Caco-2 (cell line): ENCODE measurements at regions not wholly inside any gene's neighbourhood (a gene's known extent, or its start where the extent isn't known, plus 50 kb on each side); places are given as distances from the start of the nearest gene placed in this dataset.

ENCODE experiments used
- BruUV-seq: library from RNA; stranded (reverse); fragments of 400-500 nt; replicated peaks from 2 replicates; lab custom pipeline; 2021; lab: Mats Ljungman, UMichigan
- CTCF ChIA-PET: fragments of 300-600 bp; sonication (Branson Sonifier 250); formaldehyde crosslinking; loops from one replicate; lab custom pipeline; 2022; ENCODE audit warnings: antibody characterized with exemption; lab: Charles Lee
- POLR2A ChIA-PET: fragments of 300-600 bp; sonication (Branson Sonifier 250); formaldehyde crosslinking; loops from one replicate; lab custom pipeline; 2022; ENCODE audit warnings: antibody characterized with exemption; lab: Charles Lee
- DNase-seq, 2 experiments: peaks; one replicate each; pipeline versions ENCODE4 v3.0.0 to v3.0.0-alpha.2; 2020 to 2022
- H3K27me3 ChIP-seq: replicated peaks from 2 replicates; pipeline ENCODE4 v1.6.0; 2011; ENCODE audit warnings: low read length; ENCODE audit not compliant: control insufficient read depth, insufficient read depth
- H3K36me3 ChIP-seq: 2 replicates; pipeline ENCODE4 v1.5.1; 2011; ENCODE audit warnings: low read length; ENCODE audit not compliant: control insufficient read depth, insufficient read depth
- H3K4me1 ChIP-seq: fragments of 250-450 bp; sonication (Bioruptor Pico); 2 replicates; pipeline ENCODE4 v1.5.1; 2020; ENCODE audit warnings: mild to moderate bottlenecking
- H3K4me3 ChIP-seq: 2 replicates; pipeline ENCODE4 v1.5.1; 2011; ENCODE audit warnings: low read depth, mild to moderate bottlenecking, control low read depth, low read length
- H3K9me3 ChIP-seq: fragments of 250-450 bp; sonication (Bioruptor Pico); 2 replicates; pipeline ENCODE4 v1.5.1; 2020; ENCODE audit warnings: mild to moderate bottlenecking, moderate library complexity
- H3K27ac Mint-ChIP-seq: one replicate; pipeline ENCODE4 v1.8.0; 2022; ENCODE audit warnings: mixed read lengths; ENCODE audit not compliant: unreplicated experiment
- H3K27me3 Mint-ChIP-seq: one replicate; pipeline ENCODE4 v1.8.0; 2022; ENCODE audit warnings: mixed read lengths; ENCODE audit not compliant: insufficient read depth, unreplicated experiment
- H3K36me3 Mint-ChIP-seq: one replicate; pipeline ENCODE4 v1.8.0; 2022; ENCODE audit warnings: mild to moderate bottlenecking, mixed read lengths; ENCODE audit not compliant: insufficient read depth, unreplicated experiment
- H3K4me1 Mint-ChIP-seq: one replicate; pipeline ENCODE4 v1.8.0; 2022; ENCODE audit warnings: low read depth, mixed read lengths; ENCODE audit not compliant: unreplicated experiment
- H3K4me3 Mint-ChIP-seq: one replicate; pipeline ENCODE4 v1.8.0; 2022; ENCODE audit warnings: mild to moderate bottlenecking, moderate library complexity, mixed read lengths; ENCODE audit not compliant: unreplicated experiment
- H3K9me3 Mint-ChIP-seq: one replicate; pipeline ENCODE4 v1.8.0; 2022; ENCODE audit warnings: mixed read lengths; ENCODE audit not compliant: unreplicated experiment
- CTCF ChIP-seq, 2 experiments: fragments of 200-600 bp in 1 of 2; IDR thresholded peaks; 1 replicate in 1 of 2; 2 replicates in 1 of 2; pipeline versions ENCODE4 v1.5.1 to v1.8.0; 2011 to 2022; ENCODE audit warnings: antibody characterized with exemption in 1 of 2, control low read depth in 1 of 2, inconsistent platforms in 1 of 2, low read depth in 1 of 2, low read length in 1 of 2, mild to moderate bottlenecking in 1 of 2, moderate library complexity in 1 of 2; ENCODE audit not compliant: insufficient read depth in 1 of 2, severe bottlenecking in 1 of 2, unreplicated experiment in 1 of 2
- intact Hi-C: fragments of 100-400 bp; cut with micrococcal nuclease; formaldehyde crosslinking; loops from one replicate; pipeline ENCODE4 v1.10.0; 2022; ENCODE audit not compliant: unreplicated experiment

GRCh38 chrX:42127563-42127962 lies 204.2 kb upstream of the CASK start:
- ChIA-PET POLR2A (no interaction called here), CTCF (no interaction called here)
- H3K4me3 ChIP-seq, result no peak overlapping the region
- TF ChIP-seq CTCF (IDR thresholded peaks at IDR 0.05; ENCODE audit: insufficient read depth in 1 of 2, low read depth in 1 of 2, low read length in 1 of 2, severe bottlenecking in 1 of 2, unreplicated experiment in 1 of 2), result no peak
- no peak for DNase-seq
- Mint-ChIP-seq H3K4me3 (no peak overlapping the region), H3K4me1 (no peaks in the 10 kb centered on the region), H3K9me3 (no peaks in the 10 kb centered on the region), H3K27me3 (no peaks in the 10 kb centered on the region), H3K27ac (no peak overlapping the region), H3K36me3 (no peaks in the 10 kb centered on the region)
- H3K4me1 ChIP-seq, result no peaks in the 10 kb centered on the region
- no peaks in the 10 kb centered on the region for H3K36me3 ChIP-seq
- intact Hi-C loops, result no loop called here
- BruUV-seq, result no TSS peak
- H3K27me3 ChIP-seq, result no peaks in the 10 kb centered on the region
- no peaks in the 10 kb centered on the region for H3K9me3 ChIP-seq

DNA sequence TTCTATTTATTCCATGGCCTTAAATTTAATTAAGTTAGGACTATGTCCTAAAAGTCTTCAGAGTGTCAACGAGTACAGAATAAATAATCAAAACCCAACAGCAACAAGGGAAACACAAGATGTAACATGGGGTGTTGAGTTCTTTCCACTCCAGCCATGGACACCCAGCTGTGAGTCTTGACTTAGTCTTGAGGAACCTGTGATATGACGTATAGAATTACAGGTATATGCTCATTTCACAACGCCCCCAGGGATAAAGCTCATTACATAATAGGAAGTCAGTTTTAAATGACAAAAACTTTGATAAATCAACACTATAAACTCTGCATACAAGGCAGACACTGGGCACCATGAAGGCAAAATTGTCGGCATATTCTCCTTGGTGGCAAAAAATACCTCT lies 200.0 kb upstream of the CASK start:
- TF ChIP-seq CTCF (IDR thresholded peaks at IDR 0.05; ENCODE audit: insufficient read depth in 1 of 2, low read depth in 1 of 2, low read length in 1 of 2, severe bottlenecking in 1 of 2, unreplicated experiment in 1 of 2), result no peak
- no peak for DNase-seq
- no peaks in the 10 kb centered on the region for H3K27me3 Mint-ChIP-seq
- no peaks in the 10 kb centered on the region for H3K9me3 Mint-ChIP-seq
- no peaks in the 10 kb centered on the region for H3K36me3 ChIP-seq
- H3K36me3 Mint-ChIP-seq, result no peaks in the 10 kb centered on the region
- no TSS peak for BruUV-seq
- ChIA-PET CTCF (no interaction called here), POLR2A (no interaction called here)
- no peak overlapping the region for H3K27ac Mint-ChIP-seq
- H3K27me3 ChIP-seq, result no peaks in the 10 kb centered on the region
- H3K4me3 ChIP-seq, result no peak overlapping the region
- H3K9me3 ChIP-seq, result no peaks in the 10 kb centered on the region
- H3K4me1 Mint-ChIP-seq, result peaks cover 7% of the 10 kb centered on the region
- intact Hi-C loops, result no loop called here
- peaks cover 20% of the 10 kb centered on the region for H3K4me1 ChIP-seq
- H3K4me3 Mint-ChIP-seq, result no peak overlapping the region

- Mint-ChIP-seq H3K9me3 (peaks cover 7% of the 10 kb centered on the region), H3K27me3 (no peaks in the 10 kb centered on the region), H3K4me1 (peaks cover 12% of the 10 kb centered on the region), H3K36me3 (no peaks in the 10 kb centered on the region), H3K27ac (peak overlapping the region; percentile 11), H3K4me3 (no peak overlapping the region)
- no peaks in the 10 kb centered on the region for H3K27me3 ChIP-seq
- H3K9me3 ChIP-seq, result no peaks in the 10 kb centered on the region
- BruUV-seq, result no TSS peak
- H3K4me3 ChIP-seq, result no peak overlapping the region
- H3K4me1 ChIP-seq, result peaks cover 20% of the 10 kb centered on the region
- ChIA-PET POLR2A (no interaction called here), CTCF (no interaction called here)
- H3K36me3 ChIP-seq, result no peaks in the 10 kb centered on the region
- TF ChIP-seq CTCF (IDR thresholded peaks at IDR 0.05; ENCODE audit: insufficient read depth in 1 of 2, low read depth in 1 of 2, low read length in 1 of 2, severe bottlenecking in 1 of 2, unreplicated experiment in 1 of 2), result no peak
- intact Hi-C loops, result no loop called here
- DNase-seq, result peak; percentile 57
Observed at GRCh38 chrX:42119076-42119475, 195.7 kb upstream of the CASK start.
